Effector memory CD4-positive, alpha-beta T cell (primary cell): ENCODE measurements at regions not wholly inside any gene's neighbourhood (a gene's known extent, or its start where the extent isn't known, plus 50 kb on each side); places are given as distances from the start of the nearest gene placed in this dataset.

Experiments used
- DNase-seq, 3 donors: peaks; one replicate each; pipeline ENCODE4 v3.0.0-alpha.2; 2020
- H3K27ac ChIP-seq: 2 replicates; pipeline ENCODE4 v1.7.0; 2013; ENCODE audit warnings: mild to moderate bottlenecking, low read length, moderate library complexity; ENCODE audit not compliant: insufficient read depth, poor library complexity, severe bottlenecking
- H3K27me3 ChIP-seq: replicated peaks from 2 replicates; pipeline ENCODE4 v1.7.0; 2013; ENCODE audit warnings: mild to moderate bottlenecking, low read length; ENCODE audit not compliant: insufficient read depth, control insufficient read depth, poor library complexity, severe bottlenecking
- H3K36me3 ChIP-seq: 2 replicates; pipeline ENCODE4 v1.7.0; 2013; ENCODE audit warnings: mild to moderate bottlenecking, low read length, moderate library complexity; ENCODE audit not compliant: control insufficient read depth, insufficient read depth
- H3K4me1 ChIP-seq: 2 replicates; pipeline ENCODE4 v1.7.0; 2013; ENCODE audit warnings: low read length, mild to moderate bottlenecking; ENCODE audit not compliant: control insufficient read depth, insufficient read depth, poor library complexity, severe bottlenecking
- H3K4me3 ChIP-seq: 2 replicates; pipeline ENCODE4 v1.7.0; 2013; ENCODE audit warnings: low read length, low read depth, mild to moderate bottlenecking; ENCODE audit not compliant: insufficient read depth, poor library complexity, severe bottlenecking
- H3K9me3 ChIP-seq: 2 replicates; pipeline ENCODE4 v1.7.0; 2013; ENCODE audit warnings: mild to moderate bottlenecking, low read length, moderate library complexity; ENCODE audit not compliant: control insufficient read depth

GRCh38 chr4:73001885-73002284 is 67.6 kb downstream of the COX18 start:
- no peaks in the 10 kb centered on the region for H3K27me3 ChIP-seq
- H3K4me3 ChIP-seq: no peak overlapping the region
- H3K36me3 ChIP-seq: no peaks in the 10 kb centered on the region
- DNase-seq: no peak
- H3K27ac ChIP-seq: no peak overlapping the region
- H3K9me3 ChIP-seq: no peaks in the 10 kb centered on the region
- no peaks in the 10 kb centered on the region for H3K4me1 ChIP-seq

GRCh38 chr4:72997409-72997808 is 72.1 kb downstream of the COX18 start:
- H3K9me3 ChIP-seq: no peaks in the 10 kb centered on the region
- DNase-seq: no peak
- H3K27me3 ChIP-seq: no peaks in the 10 kb centered on the region
- no peaks in the 10 kb centered on the region for H3K4me1 ChIP-seq
- no peak overlapping the region for H3K4me3 ChIP-seq
- no peaks in the 10 kb centered on the region for H3K36me3 ChIP-seq
- no peak overlapping the region for H3K27ac ChIP-seq

- no peak for DNase-seq
- Histone ChIP-seq H3K4me1 (no peaks in the 10 kb centered on the region), H3K27ac (no peak overlapping the region), H3K4me3 (no peak overlapping the region), H3K36me3 (no peaks in the 10 kb centered on the region), H3K9me3 (no peaks in the 10 kb centered on the region), H3K27me3 (no peaks in the 10 kb centered on the region)
These were observed 74.8 kb downstream of the COX18 start for GRCh38 chr4:72994670-72995069.

GRCh38 chr4:72993876-72994275 is 75.6 kb downstream of the COX18 start:
- Histone ChIP-seq H3K27ac (no peak overlapping the region), H3K36me3 (no peaks in the 10 kb centered on the region), H3K4me3 (no peak overlapping the region), H3K4me1 (no peaks in the 10 kb centered on the region), H3K27me3 (no peaks in the 10 kb centered on the region), H3K9me3 (no peaks in the 10 kb centered on the region)
- no peak for DNase-seq

- Histone ChIP-seq H3K36me3 (no peaks in the 10 kb centered on the region), H3K4me3 (no peak overlapping the region), H3K27me3 (no peaks in the 10 kb centered on the region), H3K4me1 (no peaks in the 10 kb centered on the region), H3K27ac (no peak overlapping the region), H3K9me3 (no peaks in the 10 kb centered on the region)
- DNase-seq: no peak
These were observed 77.6 kb downstream of the COX18 start for GRCh38 chr4:72991873-72992272.

GRCh38 chr4:72987741-72988729 is 81.5 kb downstream of the COX18 start:
- H3K4me1 ChIP-seq: no peaks in the 10 kb centered on the region
- H3K36me3 ChIP-seq: no peaks in the 10 kb centered on the region
- no peak overlapping the region for H3K27ac ChIP-seq
- H3K4me3 ChIP-seq: no peak overlapping the region
- H3K27me3 ChIP-seq: no peaks in the 10 kb centered on the region
- no peak for DNase-seq
- H3K9me3 ChIP-seq: no peaks in the 10 kb centered on the region

GRCh38 chr4:72984351-72984750 is 85.2 kb downstream of the COX18 start:
- Histone ChIP-seq H3K27ac (no peak overlapping the region), H3K4me3 (no peak overlapping the region), H3K27me3 (no peaks in the 10 kb centered on the region), H3K4me1 (no peaks in the 10 kb centered on the region), H3K9me3 (no peaks in the 10 kb centered on the region), H3K36me3 (no peaks in the 10 kb centered on the region)
- no peak for DNase-seq

- Histone ChIP-seq H3K27me3 (no peaks in the 10 kb centered on the region), H3K4me3 (no peak overlapping the region), H3K4me1 (no peaks in the 10 kb centered on the region), H3K36me3 (no peaks in the 10 kb centered on the region), H3K9me3 (no peaks in the 10 kb centered on the region), H3K27ac (no peak overlapping the region)
- DNase-seq: no peak
These were observed 85.8 kb downstream of the COX18 start for GRCh38 chr4:72983709-72984108.

- Histone ChIP-seq H3K27ac (no peak overlapping the region), H3K36me3 (no peaks in the 10 kb centered on the region)
These were observed 91.5 kb downstream of the COX18 start for GRCh38 chr4:72977936-72978485.

GRCh38 chr4:72975488-72975784 is 94.1 kb downstream of the COX18 start:
- Histone ChIP-seq H3K36me3 (no peaks in the 10 kb centered on the region), H3K4me3 (no peak overlapping the region), H3K4me1 (no peaks in the 10 kb centered on the region), H3K27ac (no peak overlapping the region), H3K27me3 (no peaks in the 10 kb centered on the region), H3K9me3 (no peaks in the 10 kb centered on the region)
- no peak for DNase-seq

More at GRCh38 chr4:72977936-72978485, 91.5 kb downstream of the COX18 start:
- Histone ChIP-seq H3K4me3 (no peak overlapping the region), H3K27me3 (no peaks in the 10 kb centered on the region), H3K4me1 (no peaks in the 10 kb centered on the region), H3K9me3 (no peaks in the 10 kb centered on the region)
- no peak for DNase-seq
